GM23338 (cell line): ENCODE measurements at regions not wholly inside any gene's neighbourhood (a gene's known extent, or its start where the extent isn't known, plus 50 kb on each side); places are given as distances from the start of the nearest gene placed in this dataset.

Experiments used
- CREB1 ChIP-seq: fragments of 250-450 bp; sonication (Bioruptor Pico); IDR thresholded peaks from 2 replicates; pipeline ENCODE4 v1.5.0; 2020; ENCODE audit warnings: low read depth, mild to moderate bottlenecking, moderate library complexity
- EZH2 ChIP-seq: fragments of 200-600 bp; sonication (generic); IDR thresholded peaks from one replicate; pipeline ENCODE4 v1.8.0; 2017; ENCODE audit warnings: antibody characterized with exemption, mild to moderate bottlenecking, low read depth; ENCODE audit not compliant: unreplicated experiment
- EZH2phosphoT487 ChIP-seq: fragments of 200-600 bp; sonication (generic); IDR thresholded peaks from one replicate; pipeline ENCODE4 v1.8.1; 2018; ENCODE audit warnings: antibody characterized with exemption; ENCODE audit not compliant: unreplicated experiment
- JUNB ChIP-seq: IDR thresholded peaks from one replicate; pipeline ENCODE4 v1.6.1; 2016; ENCODE audit warnings: antibody characterized with exemption; ENCODE audit not compliant: unreplicated experiment
- POLR2AphosphoS5 ChIP-seq: IDR thresholded peaks from 2 replicates; pipeline ENCODE4 v1.6.1; 2016; ENCODE audit warnings: antibody characterized with exemption, low read depth
- ZNF331 ChIP-seq: fragments of 250-450 bp; sonication (Bioruptor Pico); IDR thresholded peaks from 2 replicates; pipeline ENCODE4 v1.5.0; 2020; ENCODE audit warnings: low read depth, mild to moderate bottlenecking, moderate library complexity
- TF ChIP-seq, protein P1 (sequence below), 2 experiments: fragments of 200-600 bp in 1 of 2; sonication (generic) in 1 of 2; conservative IDR thresholded peaks; 2 replicates each; pipeline versions ENCODE4 v1.5.1 to v1.6.1; 2016 to 2017; ENCODE audit warnings: antibody characterized with exemption in 2 of 2, low read depth in 2 of 2, mild to moderate bottlenecking in 2 of 2, moderate library complexity in 1 of 2

DNA sequence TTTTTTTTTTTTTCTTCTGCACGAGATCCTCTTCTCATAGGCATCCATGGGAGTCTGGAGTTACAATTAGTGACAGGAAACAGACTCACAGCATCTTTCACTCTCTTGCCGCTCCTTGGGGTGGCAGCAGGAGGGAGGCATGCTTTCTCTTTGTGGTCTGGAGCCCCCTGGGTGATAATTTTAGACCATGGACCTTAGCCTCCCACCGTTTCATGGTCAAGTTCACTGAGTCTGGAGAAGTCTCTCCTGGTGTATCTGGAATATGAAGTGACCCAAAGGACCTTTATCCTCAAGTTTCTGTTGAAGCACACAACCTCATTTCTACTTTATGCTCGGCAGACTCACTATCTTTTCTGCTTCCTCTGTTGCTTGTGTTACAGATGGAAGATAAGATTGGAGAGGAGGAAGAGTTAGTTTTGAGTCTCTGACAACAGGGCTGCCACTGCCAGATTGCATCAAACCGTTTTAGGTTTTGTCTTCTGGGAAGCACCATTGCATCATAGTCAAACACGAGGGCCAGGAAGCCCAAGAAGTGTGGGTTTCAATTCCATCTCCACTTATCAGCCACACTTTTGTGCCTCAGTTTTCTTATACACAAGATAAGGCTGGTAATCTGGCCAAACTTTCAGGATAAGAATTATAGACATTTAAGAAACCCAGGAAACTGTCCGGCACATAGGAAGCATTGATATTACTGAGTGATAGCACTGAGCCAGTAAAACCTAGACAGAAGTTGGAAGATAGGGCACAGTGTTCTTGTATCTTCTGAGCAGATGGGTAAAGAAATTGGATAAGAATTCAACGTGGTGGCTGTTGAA, 62.3 kb downstream of the ADCYAP1 start:
- TF ChIP-seq POLR2AphosphoS5 = no peak
- TF ChIP-seq, protein P1, sequence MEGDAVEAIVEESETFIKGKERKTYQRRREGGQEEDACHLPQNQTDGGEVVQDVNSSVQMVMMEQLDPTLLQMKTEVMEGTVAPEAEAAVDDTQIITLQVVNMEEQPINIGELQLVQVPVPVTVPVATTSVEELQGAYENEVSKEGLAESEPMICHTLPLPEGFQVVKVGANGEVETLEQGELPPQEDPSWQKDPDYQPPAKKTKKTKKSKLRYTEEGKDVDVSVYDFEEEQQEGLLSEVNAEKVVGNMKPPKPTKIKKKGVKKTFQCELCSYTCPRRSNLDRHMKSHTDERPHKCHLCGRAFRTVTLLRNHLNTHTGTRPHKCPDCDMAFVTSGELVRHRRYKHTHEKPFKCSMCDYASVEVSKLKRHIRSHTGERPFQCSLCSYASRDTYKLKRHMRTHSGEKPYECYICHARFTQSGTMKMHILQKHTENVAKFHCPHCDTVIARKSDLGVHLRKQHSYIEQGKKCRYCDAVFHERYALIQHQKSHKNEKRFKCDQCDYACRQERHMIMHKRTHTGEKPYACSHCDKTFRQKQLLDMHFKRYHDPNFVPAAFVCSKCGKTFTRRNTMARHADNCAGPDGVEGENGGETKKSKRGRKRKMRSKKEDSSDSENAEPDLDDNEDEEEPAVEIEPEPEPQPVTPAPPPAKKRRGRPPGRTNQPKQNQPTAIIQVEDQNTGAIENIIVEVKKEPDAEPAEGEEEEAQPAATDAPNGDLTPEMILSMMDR (conservative IDR thresholded peaks at IDR 0.05; ENCODE audit: low read depth in 2 of 2) = no peak
- TF ChIP-seq EZH2 = no peak
- no peak for TF ChIP-seq ZNF331 (CRISPR knock-in tag)
- no peak for TF ChIP-seq JUNB
- no peak for TF ChIP-seq EZH2phosphoT487
- TF ChIP-seq CREB1 (CRISPR knock-in tag) = no peak
